Neural progenitor cell (in vitro differentiated cells): ENCODE measurements at regions not wholly inside any gene's neighbourhood (a gene's known extent, or its start where the extent isn't known, plus 50 kb on each side); places are given as distances from the start of the nearest gene placed in this dataset.

Source experiments
- DNase-seq: peaks from one replicate; pipeline ENCODE4 v3.0.0-alpha.2; 2016; ENCODE audit warnings: low spot score
- H2AFZ ChIP-seq: fragments of 200-600 bp; sonication (generic); replicated peaks from 2 replicates; pipeline ENCODE4 v1.6.1; 2016; ENCODE audit warnings: antibody characterized with exemption
- H3F3A ChIP-seq: fragments of 200-600 bp; sonication (generic); 2 replicates; pipeline ENCODE4 v1.6.1; 2016; ENCODE audit warnings: antibody characterized with exemption, low read depth
- H3K27ac ChIP-seq: fragments of 200-600 bp; sonication (generic); 2 replicates; pipeline ENCODE4 v1.5.1; 2016; ENCODE audit warnings: mild to moderate bottlenecking
- H3K27me3 ChIP-seq: fragments of 200-600 bp; sonication (generic); 2 replicates; pipeline ENCODE4 v1.6.1; 2016; ENCODE audit warnings: mild to moderate bottlenecking, moderate library complexity
- H3K36me3 ChIP-seq: fragments of 200-600 bp; sonication (generic); 2 replicates; pipeline ENCODE4 v1.5.1; 2016
- H3K4me1 ChIP-seq: fragments of 200-600 bp; sonication (generic); 2 replicates; pipeline ENCODE4 v1.6.1; 2016; ENCODE audit warnings: mixed run types
- H3K4me2 ChIP-seq: fragments of 200-600 bp; sonication (generic); 2 replicates; pipeline ENCODE4 v1.6.1; 2016
- H3K4me3 ChIP-seq: fragments of 200-600 bp; sonication (generic); 2 replicates; pipeline ENCODE4 v1.5.1; 2016
- H3K79me2 ChIP-seq: fragments of 200-600 bp; sonication (generic); 2 replicates; pipeline ENCODE4 v1.6.1; 2016; ENCODE audit warnings: low read depth
- H3K9ac ChIP-seq: fragments of 200-600 bp; sonication (generic); 2 replicates; pipeline ENCODE4 v1.6.1; 2016
- H3K9me3 ChIP-seq: fragments of 200-600 bp; sonication (generic); 2 replicates; pipeline ENCODE4 v1.5.1; 2016; ENCODE audit warnings: low read depth
- H4K20me1 ChIP-seq: fragments of 200-600 bp; sonication (generic); 2 replicates; pipeline ENCODE4 v1.6.1; 2016; ENCODE audit warnings: low read depth
- H3K27ac Mint-ChIP-seq: 3 replicates; pipeline ENCODE4 v1.8.0; 2021; ENCODE audit warnings: mixed read lengths
- H3K27me3 Mint-ChIP-seq: 2 replicates; pipeline ENCODE4 v1.8.0; 2022; ENCODE audit warnings: low read depth, mild to moderate bottlenecking, inconsistent platforms, moderate library complexity, mixed read lengths; ENCODE audit not compliant: insufficient read depth
- H3K36me3 Mint-ChIP-seq: 3 replicates; pipeline ENCODE4 v1.8.0; 2021; ENCODE audit warnings: mixed read lengths
- H3K4me1 Mint-ChIP-seq: 3 replicates; pipeline ENCODE4 v1.8.0; 2021; ENCODE audit warnings: mixed read lengths
- H3K4me3 Mint-ChIP-seq: 3 replicates; pipeline ENCODE4 v1.8.0; 2021; ENCODE audit warnings: mild to moderate bottlenecking, moderate library complexity, mixed read lengths
- H3K9me3 Mint-ChIP-seq: 3 replicates; pipeline ENCODE4 v1.8.0; 2020; ENCODE audit warnings: mixed read lengths
- EZH2 ChIP-seq: fragments of 200-600 bp; sonication (generic); IDR thresholded peaks from 2 replicates; pipeline ENCODE4 v1.6.1; 2017; ENCODE audit warnings: antibody characterized with exemption, mild to moderate bottlenecking, moderate library complexity
- EZH2phosphoT487 ChIP-seq: fragments of 200-600 bp; sonication (generic); IDR thresholded peaks from 2 replicates; pipeline ENCODE4 v1.6.1; 2017; ENCODE audit warnings: antibody characterized with exemption
- TF ChIP-seq, protein P1 (sequence below): fragments of 200-600 bp; sonication (generic); IDR thresholded peaks from 2 replicates; pipeline ENCODE4 v1.5.1; 2017; ENCODE audit warnings: antibody characterized with exemption, mild to moderate bottlenecking

DNA sequence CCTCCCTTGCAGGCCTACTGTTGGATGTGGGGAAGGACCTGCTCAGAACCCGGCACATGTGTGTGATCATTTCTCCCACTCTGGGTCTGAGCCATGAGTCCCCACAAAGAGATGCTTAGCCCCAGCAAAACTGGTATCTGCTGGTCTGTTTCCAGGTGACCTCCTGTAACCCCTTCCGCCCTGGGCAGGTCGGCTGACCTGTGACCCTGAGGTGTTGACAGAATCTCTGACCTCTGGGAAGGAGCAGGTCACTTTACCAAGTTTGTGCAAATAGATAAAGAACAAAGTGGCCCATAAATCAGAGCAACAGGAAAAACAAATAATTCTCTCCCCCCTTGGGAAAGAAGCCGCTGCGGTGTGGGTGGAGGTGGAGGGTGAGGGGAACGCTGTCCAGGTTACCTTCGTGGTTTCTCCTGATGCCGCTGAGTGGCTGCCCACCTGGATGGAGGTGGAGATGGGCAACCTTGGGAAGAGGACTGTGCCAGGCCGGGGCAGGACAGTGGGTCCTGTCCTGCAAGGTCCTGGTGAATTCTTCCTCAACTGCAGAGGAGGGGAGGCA, 174.0 kb upstream of the MYCN start:
- Histone ChIP-seq H3K4me1 (peaks cover 16% of the 10 kb centered on the region), H3K9ac (no peak overlapping the region), H3K4me3 (no peak overlapping the region), H3F3A (peaks cover 9% of the 10 kb centered on the region), H3K27me3 (no peaks in the 10 kb centered on the region), H3K27ac (no peak overlapping the region), H3K4me2 (no peak overlapping the region), H3K79me2 (no peaks in the 10 kb centered on the region), H2AFZ (no peak overlapping the region), H3K36me3 (no peaks in the 10 kb centered on the region), H4K20me1 (no peaks in the 10 kb centered on the region), H3K9me3 (no peaks in the 10 kb centered on the region)
- Mint-ChIP-seq H3K4me3 (no peak overlapping the region), H3K36me3 (no peaks in the 10 kb centered on the region), H3K9me3 (peaks cover 3% of the 10 kb centered on the region), H3K4me1 (peaks cover 26% of the 10 kb centered on the region), H3K27me3 (peaks cover 5% of the 10 kb centered on the region), H3K27ac (peak overlapping the region; percentile 25)
- no peak for DNase-seq
- TF ChIP-seq EZH2 (no peak), EZH2phosphoT487 (no peak)
- TF ChIP-seq, protein P1, sequence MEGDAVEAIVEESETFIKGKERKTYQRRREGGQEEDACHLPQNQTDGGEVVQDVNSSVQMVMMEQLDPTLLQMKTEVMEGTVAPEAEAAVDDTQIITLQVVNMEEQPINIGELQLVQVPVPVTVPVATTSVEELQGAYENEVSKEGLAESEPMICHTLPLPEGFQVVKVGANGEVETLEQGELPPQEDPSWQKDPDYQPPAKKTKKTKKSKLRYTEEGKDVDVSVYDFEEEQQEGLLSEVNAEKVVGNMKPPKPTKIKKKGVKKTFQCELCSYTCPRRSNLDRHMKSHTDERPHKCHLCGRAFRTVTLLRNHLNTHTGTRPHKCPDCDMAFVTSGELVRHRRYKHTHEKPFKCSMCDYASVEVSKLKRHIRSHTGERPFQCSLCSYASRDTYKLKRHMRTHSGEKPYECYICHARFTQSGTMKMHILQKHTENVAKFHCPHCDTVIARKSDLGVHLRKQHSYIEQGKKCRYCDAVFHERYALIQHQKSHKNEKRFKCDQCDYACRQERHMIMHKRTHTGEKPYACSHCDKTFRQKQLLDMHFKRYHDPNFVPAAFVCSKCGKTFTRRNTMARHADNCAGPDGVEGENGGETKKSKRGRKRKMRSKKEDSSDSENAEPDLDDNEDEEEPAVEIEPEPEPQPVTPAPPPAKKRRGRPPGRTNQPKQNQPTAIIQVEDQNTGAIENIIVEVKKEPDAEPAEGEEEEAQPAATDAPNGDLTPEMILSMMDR, result no peak

DNA sequence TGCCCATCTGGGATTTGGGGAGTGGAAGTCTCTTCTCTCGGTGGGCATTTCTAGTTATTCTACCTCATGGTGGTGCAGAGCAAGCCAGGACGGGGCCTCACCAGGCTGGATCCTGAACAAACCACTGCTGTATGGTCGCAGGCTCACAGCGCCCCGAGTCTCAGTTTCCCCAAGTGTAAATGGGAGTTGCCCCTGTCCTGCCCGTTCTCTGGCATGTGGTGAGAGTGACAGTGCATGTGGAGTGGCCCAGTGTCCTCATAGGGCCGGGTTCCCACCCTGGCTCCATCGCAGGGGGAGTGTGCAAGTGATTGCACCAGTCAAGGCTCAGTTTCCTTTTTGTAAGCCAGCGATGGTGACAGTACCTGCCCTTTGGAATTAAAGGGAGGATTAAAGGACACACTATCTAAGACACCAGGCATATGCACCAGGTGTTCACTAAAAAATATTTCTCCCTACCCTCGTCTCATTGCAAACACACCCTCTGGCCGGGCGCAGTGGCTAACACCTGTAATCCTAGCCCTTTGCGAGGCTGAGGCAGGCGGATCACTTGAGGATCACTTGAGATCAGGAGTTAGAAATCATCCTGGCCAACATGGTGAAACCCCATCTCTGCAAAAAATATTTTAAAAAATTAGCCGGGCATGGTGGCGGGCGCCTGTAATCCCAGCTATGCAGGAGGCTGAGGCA, 173.3 kb upstream of the MYCN start:
- H3K4me1 ChIP-seq, result peaks cover 16% of the 10 kb centered on the region

DNA sequence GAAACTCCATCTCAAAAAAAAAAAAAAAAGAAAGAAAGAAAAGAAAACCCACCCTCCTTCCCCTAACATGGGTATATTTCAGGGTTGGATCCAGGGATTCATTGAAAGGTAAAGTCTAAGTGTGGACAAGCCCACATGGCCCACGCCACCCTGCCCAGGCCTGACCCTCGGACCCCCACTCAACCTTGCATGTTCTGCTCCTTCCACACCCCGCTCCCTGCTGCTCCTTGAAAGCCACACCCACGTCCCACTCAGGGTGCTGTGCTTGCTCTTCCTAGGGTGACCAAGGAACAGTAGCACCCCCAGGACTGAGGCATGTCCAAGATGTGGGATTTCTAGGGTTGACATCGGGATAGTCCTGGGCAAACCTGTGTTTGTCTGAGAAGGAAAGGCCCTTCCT, 172.7 kb upstream of the MYCN start:
- peaks cover 35% of the 10 kb centered on the region for H3K4me1 Mint-ChIP-seq
- H3K36me3 Mint-ChIP-seq, result no peaks in the 10 kb centered on the region
- H3K79me2 ChIP-seq, result no peaks in the 10 kb centered on the region
- no peak overlapping the region for H3K27ac Mint-ChIP-seq
- H3F3A ChIP-seq, result peaks cover 9% of the 10 kb centered on the region
- H3K9ac ChIP-seq, result no peak overlapping the region
- no peaks in the 10 kb centered on the region for H3K36me3 ChIP-seq
- H3K27me3 ChIP-seq, result no peaks in the 10 kb centered on the region
- no peaks in the 10 kb centered on the region for H3K9me3 Mint-ChIP-seq
- no peak overlapping the region for H3K27ac ChIP-seq
- no peak overlapping the region for H2AFZ ChIP-seq
- H3K4me3 ChIP-seq, result no peak overlapping the region
- H4K20me1 ChIP-seq, result no peaks in the 10 kb centered on the region
- H3K4me2 ChIP-seq, result no peak overlapping the region
- DNase-seq, result no peak
- TF ChIP-seq EZH2phosphoT487, result no peak
- TF ChIP-seq, protein P1, result no peak
- TF ChIP-seq EZH2, result no peak
- H3K4me1 ChIP-seq, result peaks cover 16% of the 10 kb centered on the region
- peaks cover 5% of the 10 kb centered on the region for H3K27me3 Mint-ChIP-seq
- H3K9me3 ChIP-seq, result no peaks in the 10 kb centered on the region
- no peak overlapping the region for H3K4me3 Mint-ChIP-seq

More for the DNA sequence above, 173.3 kb upstream of the MYCN start:
- no peaks in the 10 kb centered on the region for H3K36me3 Mint-ChIP-seq
- peaks cover 5% of the 10 kb centered on the region for H3K27me3 Mint-ChIP-seq
- peaks cover 29% of the 10 kb centered on the region for H3K4me1 Mint-ChIP-seq
- no peak overlapping the region for H3K27ac Mint-ChIP-seq
- H3K9me3 Mint-ChIP-seq, result peaks cover 3% of the 10 kb centered on the region
- no peak overlapping the region for H2AFZ ChIP-seq
- H3K4me2 ChIP-seq, result no peak overlapping the region
- no peaks in the 10 kb centered on the region for H3K27me3 ChIP-seq
- H3K79me2 ChIP-seq, result no peaks in the 10 kb centered on the region
- H3K4me3 Mint-ChIP-seq, result no peak overlapping the region
- no peak overlapping the region for H3K27ac ChIP-seq
- DNase-seq, result no peak
- H4K20me1 ChIP-seq, result no peaks in the 10 kb centered on the region
- H3F3A ChIP-seq, result peaks cover 9% of the 10 kb centered on the region
- H3K36me3 ChIP-seq, result no peaks in the 10 kb centered on the region
- no peak overlapping the region for H3K4me3 ChIP-seq
- no peak for TF ChIP-seq EZH2phosphoT487
- TF ChIP-seq EZH2, result no peak
- TF ChIP-seq, protein P1, result no peak
- no peaks in the 10 kb centered on the region for H3K9me3 ChIP-seq
- no peak overlapping the region for H3K9ac ChIP-seq
